Activated naive CD8-positive, alpha-beta T cell (primary cell): ENCODE measurements at regions not wholly inside any gene's neighbourhood (a gene's known extent, or its start where the extent isn't known, plus 50 kb on each side); places are given as distances from the start of the nearest gene placed in this dataset.
"Not testable (repeated sequence)": the region's sequence is repeated elsewhere in the genome, so short reads cannot be mapped to it uniquely, and the experiment has no call there.

Experiments used
- H3K27ac Mint-ChIP-seq: one replicate; pipeline ENCODE4 v1.8.0; 2021; ENCODE audit warnings: mixed read lengths
- H3K27me3 Mint-ChIP-seq: one replicate; pipeline ENCODE4 v1.8.0; 2021; ENCODE audit warnings: mixed read lengths
- H3K36me3 Mint-ChIP-seq: one replicate; pipeline ENCODE4 v1.8.0; 2021; ENCODE audit warnings: mixed read lengths
- H3K4me1 Mint-ChIP-seq: one replicate; pipeline ENCODE4 v1.8.0; 2021; ENCODE audit warnings: low read depth, mixed read lengths
- H3K4me3 Mint-ChIP-seq: one replicate; pipeline ENCODE4 v1.8.0; 2021; ENCODE audit warnings: mild to moderate bottlenecking, mixed read lengths
- H3K9me3 Mint-ChIP-seq: one replicate; pipeline ENCODE4 v1.8.0; 2021; ENCODE audit warnings: low read depth, mixed read lengths

DNA sequence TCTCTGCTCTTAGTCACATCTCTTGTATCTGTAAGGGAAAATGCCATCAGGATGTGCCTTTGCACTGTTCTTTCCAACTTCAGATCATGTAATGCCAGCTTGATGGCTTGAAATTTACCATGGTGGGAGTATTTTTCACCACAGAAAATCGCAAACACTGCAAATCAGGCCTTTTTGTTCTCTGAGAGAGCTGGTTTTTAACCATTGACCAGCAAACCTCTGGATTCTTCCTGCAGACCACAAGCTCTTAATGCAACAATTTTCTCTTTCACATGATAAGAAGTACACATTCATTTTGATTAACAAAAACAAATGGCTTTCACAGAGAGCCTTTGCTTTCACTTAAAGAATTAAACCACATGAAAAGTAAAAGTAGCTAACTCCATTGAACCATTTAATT lies 145.4 kb upstream of the NEBL start:
- H3K36me3 Mint-ChIP-seq = no peaks in the 10 kb centered on the region
- H3K27me3 Mint-ChIP-seq = no peaks in the 10 kb centered on the region
- no peaks in the 10 kb centered on the region for H3K4me1 Mint-ChIP-seq
- H3K4me3 Mint-ChIP-seq = no peak overlapping the region
- no peak overlapping the region for H3K27ac Mint-ChIP-seq
- no peaks in the 10 kb centered on the region for H3K9me3 Mint-ChIP-seq

GRCh38 chr10:21041763-21042458 lies 144.8 kb upstream of the NEBL start:
- H3K4me3 Mint-ChIP-seq = no peak overlapping the region
- no peaks in the 10 kb centered on the region for H3K4me1 Mint-ChIP-seq
- no peaks in the 10 kb centered on the region for H3K27me3 Mint-ChIP-seq
- no peak overlapping the region for H3K27ac Mint-ChIP-seq
- H3K36me3 Mint-ChIP-seq = no peaks in the 10 kb centered on the region
- no peaks in the 10 kb centered on the region for H3K9me3 Mint-ChIP-seq

DNA sequence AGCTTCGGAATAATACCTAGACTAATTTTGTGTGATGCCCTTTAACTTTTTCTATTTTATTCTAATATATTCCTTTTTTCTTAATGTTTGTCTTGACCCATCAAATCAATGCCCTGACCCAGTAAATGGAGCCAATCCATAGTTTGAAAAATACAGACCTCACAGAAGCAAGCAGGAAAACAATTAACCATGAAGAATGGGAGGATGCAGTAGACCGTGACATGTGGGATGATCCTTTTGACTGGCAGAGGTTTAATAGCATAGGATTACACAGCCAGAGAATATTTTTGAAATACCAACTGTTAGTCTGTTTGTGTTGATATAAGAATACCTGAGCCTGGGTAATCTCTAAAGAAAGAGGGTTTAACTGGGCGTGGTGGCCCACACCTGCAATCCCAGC lies 142.6 kb upstream of the NEBL start:
- Mint-ChIP-seq H3K27me3 (peaks cover 2% of the 10 kb centered on the region), H3K27ac (no peak overlapping the region), H3K4me1 (no peaks in the 10 kb centered on the region), H3K4me3 (no peak overlapping the region), H3K36me3 (no peaks in the 10 kb centered on the region), H3K9me3 (no peaks in the 10 kb centered on the region)

DNA sequence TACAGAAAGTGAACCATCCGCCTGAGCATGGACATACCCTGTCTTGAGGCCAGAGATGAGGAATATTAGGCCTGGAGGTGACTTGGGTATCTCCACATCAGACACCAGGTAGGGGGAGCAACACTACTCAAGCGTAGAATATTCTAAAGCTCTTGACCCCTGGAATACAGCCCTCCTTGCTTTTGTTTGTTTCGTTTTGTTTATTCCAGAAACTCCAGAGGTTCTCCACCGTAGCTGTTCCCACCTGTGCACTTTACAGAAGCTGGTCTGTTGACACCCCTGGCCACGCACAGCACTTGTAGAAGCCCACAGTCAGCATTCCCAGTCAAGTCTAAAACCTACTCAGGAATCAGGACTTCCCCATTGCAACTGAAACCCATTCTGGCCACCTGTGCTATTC lies 139.6 kb upstream of the NEBL start:
- no peaks in the 10 kb centered on the region for H3K4me1 Mint-ChIP-seq
- H3K27me3 Mint-ChIP-seq = peaks cover 2% of the 10 kb centered on the region
- no peaks in the 10 kb centered on the region for H3K9me3 Mint-ChIP-seq
- no peak overlapping the region for H3K4me3 Mint-ChIP-seq
- H3K36me3 Mint-ChIP-seq = no peaks in the 10 kb centered on the region
- no peak overlapping the region for H3K27ac Mint-ChIP-seq

GRCh38 chr10:21034770-21035169 lies 137.7 kb upstream of the NEBL start:
- not testable (repeated sequence) for H3K27ac Mint-ChIP-seq, H3K4me1 Mint-ChIP-seq, H3K27me3 Mint-ChIP-seq, H3K9me3 Mint-ChIP-seq, H3K36me3 Mint-ChIP-seq, H3K4me3 Mint-ChIP-seq

- Mint-ChIP-seq H3K4me1 (no peaks in the 10 kb centered on the region), H3K9me3 (peaks cover 5% of the 10 kb centered on the region), H3K4me3 (no peak overlapping the region), H3K36me3 (no peaks in the 10 kb centered on the region), H3K27me3 (peaks cover 2% of the 10 kb centered on the region), H3K27ac (no peak overlapping the region)
These were observed 137.1 kb upstream of the NEBL start for GRCh38 chr10:21034241-21034640.

DNA sequence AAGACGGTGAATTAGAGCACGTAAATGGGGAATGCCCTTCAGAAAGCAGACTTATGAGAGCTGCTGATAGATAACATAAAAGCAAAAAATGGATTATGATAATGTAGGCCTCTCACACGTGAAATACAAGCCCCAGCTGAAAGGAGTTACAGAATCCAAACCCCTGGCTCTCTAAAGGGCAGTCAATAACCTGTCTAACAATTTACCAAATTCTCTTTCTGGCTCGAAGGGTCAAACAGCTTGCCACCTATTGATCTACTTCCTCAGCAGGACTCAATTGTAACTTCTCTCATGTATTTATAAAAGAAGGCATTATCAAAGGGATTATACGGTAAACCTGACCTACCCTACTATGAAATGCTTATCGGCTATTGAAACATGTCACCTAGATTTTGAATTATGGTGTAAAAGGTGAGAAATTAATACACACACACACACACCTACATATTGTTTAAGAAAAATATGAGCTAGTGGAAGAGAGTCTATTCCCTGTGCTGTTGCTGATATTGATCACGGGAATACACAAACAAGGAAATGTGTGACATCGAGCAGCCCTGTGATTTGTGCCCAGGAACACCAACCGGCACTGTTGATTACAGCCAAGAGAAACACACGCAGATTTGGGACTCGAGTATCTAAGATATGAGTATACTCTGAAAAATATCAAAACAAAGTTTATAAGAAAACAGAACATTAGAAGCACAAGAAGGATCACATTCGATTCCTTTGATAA lies 135.6 kb upstream of the NEBL start:
- Mint-ChIP-seq H3K27me3 (peaks cover 2% of the 10 kb centered on the region), H3K4me3 (no peak overlapping the region), H3K36me3 (no peaks in the 10 kb centered on the region)

DNA sequence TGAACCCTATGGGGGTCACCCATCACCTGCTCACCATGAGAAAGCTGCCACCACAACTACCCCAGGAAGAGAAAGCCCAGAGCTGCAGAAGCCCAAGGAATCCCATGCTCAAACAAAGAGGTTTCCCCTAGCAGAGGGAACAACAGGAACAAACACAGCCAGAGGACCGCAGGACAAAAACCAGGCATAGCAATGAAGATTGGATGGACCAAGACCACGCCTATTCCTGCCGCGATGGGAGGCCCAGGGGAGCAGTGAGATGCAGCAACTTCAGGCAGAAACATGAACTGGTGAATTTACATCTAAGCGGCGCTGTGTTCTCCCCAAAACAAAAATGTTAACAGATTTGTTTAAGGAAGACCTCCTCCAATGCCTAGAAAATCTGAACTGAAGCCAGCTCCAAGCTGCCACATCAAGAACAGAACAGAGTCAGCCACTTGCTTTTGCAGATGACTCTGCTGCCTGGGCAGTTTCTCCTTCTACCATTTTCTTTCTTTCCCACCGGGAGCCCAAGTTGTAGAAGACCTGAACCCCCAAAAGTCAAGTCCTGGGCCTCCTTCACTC lies 134.2 kb upstream of the NEBL start:
- Mint-ChIP-seq H3K4me1 (no peaks in the 10 kb centered on the region), H3K27ac (no peak overlapping the region), H3K9me3 (peaks cover 6% of the 10 kb centered on the region), H3K27me3 (peaks cover 2% of the 10 kb centered on the region), H3K4me3 (no peak overlapping the region), H3K36me3 (no peaks in the 10 kb centered on the region)

More for the DNA sequence above, 135.6 kb upstream of the NEBL start:
- H3K9me3 Mint-ChIP-seq = peaks cover 6% of the 10 kb centered on the region
- no peak overlapping the region for H3K27ac Mint-ChIP-seq
- H3K4me1 Mint-ChIP-seq = no peaks in the 10 kb centered on the region

DNA sequence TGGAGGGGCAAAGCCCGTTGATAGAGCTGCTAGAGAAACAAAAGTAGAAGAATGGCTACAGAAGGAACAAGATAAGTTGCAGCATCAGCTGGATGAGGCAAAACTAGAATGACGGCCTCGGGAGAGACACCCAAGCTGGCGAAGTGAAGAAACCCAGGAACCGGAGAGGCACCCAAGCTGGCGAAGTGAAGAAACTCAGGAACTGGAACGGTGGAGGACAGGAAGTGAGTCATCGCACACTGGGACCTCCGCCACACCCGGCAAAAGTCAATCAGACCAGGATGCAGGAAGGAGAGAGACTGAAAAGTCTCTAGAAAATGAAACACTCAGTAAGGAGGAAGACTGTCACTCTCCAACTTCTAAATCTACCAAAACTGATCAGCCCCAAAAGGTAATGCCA lies 133.0 kb upstream of the NEBL start:
- no peak overlapping the region for H3K27ac Mint-ChIP-seq
- no peaks in the 10 kb centered on the region for H3K4me1 Mint-ChIP-seq
- no peaks in the 10 kb centered on the region for H3K36me3 Mint-ChIP-seq
- no peak overlapping the region for H3K4me3 Mint-ChIP-seq
- peaks cover 6% of the 10 kb centered on the region for H3K9me3 Mint-ChIP-seq
- H3K27me3 Mint-ChIP-seq = no peaks in the 10 kb centered on the region

DNA sequence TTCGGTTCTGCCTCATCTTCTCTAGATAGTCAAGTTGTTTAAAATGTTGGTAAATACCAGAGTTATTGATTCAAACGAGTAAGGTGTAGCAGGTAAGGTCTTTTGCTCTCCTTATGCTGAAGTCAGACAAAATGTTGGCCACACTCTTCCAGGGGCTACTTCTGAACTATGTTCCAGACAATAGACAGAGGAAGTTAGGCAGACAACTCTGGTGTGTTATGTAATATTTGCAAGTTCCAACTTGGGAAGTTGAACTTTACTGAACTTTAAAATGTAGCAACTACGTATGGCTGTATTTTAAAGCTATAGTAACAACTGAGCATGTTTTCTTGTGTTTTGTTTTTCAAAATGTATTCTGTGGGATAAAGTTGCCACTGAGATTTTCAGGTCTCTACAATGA lies 125.7 kb upstream of the NEBL start:
- Mint-ChIP-seq H3K4me1 (no peaks in the 10 kb centered on the region), H3K36me3 (no peaks in the 10 kb centered on the region), H3K4me3 (no peak overlapping the region), H3K9me3 (peaks cover 6% of the 10 kb centered on the region), H3K27ac (no peak overlapping the region), H3K27me3 (no peaks in the 10 kb centered on the region)

DNA sequence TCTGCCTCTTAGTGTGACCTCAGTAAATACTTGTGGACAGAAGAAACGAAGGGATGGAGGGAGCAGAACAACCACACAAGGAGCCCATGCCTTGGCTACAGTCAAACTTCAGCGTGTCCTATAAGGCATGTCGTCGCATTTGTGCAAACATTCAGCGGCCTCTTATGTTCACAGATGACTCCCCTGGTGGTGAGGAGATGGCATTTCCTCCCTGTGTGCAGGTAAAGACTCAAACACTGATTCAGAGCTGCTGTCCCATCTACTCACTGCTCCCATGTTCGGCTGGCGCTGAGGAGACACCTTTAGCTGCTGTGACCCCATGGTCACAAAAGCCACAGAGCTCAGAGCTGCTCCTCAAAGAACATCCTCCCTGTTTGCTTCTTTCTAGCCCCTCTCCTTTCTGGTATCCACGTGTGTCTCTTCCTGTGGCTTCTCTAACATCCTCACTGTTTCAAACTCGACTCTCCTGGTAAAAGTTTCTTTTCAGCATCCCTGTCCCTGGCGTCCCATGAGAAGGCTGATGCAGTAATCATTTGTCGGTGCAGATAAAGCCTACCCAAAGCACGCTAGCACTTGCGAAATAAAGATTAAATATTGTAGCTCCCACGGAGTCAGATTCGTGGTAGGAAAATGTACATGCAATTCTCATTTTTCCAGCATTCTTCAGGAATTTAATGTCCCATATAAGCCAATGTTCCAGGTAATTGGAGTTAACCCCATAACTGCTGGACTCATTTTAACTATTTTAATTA lies 124.9 kb upstream of the NEBL start:
- Mint-ChIP-seq H3K27ac (no peak overlapping the region), H3K27me3 (no peaks in the 10 kb centered on the region), H3K4me1 (no peaks in the 10 kb centered on the region), H3K9me3 (peaks cover 6% of the 10 kb centered on the region), H3K36me3 (no peaks in the 10 kb centered on the region), H3K4me3 (no peak overlapping the region)

- Mint-ChIP-seq H3K36me3 (no peaks in the 10 kb centered on the region), H3K4me1 (peaks cover under 1% of the 10 kb centered on the region), H3K9me3 (peaks cover 6% of the 10 kb centered on the region), H3K27me3 (no peaks in the 10 kb centered on the region), H3K27ac (no peak overlapping the region), H3K4me3 (no peak overlapping the region)
These were observed 124.1 kb upstream of the NEBL start for GRCh38 chr10:21021231-21021630.

DNA sequence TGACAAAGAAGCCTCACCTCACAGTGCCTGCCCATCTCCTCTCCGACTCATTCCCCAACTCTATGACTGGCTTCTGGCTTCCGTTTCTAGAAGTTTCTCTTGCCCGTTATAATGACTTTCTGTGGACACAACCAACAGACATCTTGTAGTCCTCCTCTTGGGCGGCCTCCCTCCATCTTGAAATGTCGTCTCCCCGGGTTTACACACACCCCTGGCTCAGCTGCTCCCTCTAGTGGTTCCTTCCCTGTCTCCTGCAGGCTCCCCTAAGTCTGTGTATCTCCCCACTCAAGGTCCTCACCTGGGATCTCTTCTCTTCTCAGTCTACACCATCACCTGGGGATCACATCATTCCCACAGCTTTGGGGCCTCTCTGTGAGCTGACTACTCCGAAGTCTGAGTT lies 123.4 kb upstream of the NEBL start:
- H3K27me3 Mint-ChIP-seq = no peaks in the 10 kb centered on the region
- peaks cover 3% of the 10 kb centered on the region for H3K4me1 Mint-ChIP-seq
- H3K4me3 Mint-ChIP-seq = no peak overlapping the region
- H3K9me3 Mint-ChIP-seq = peaks cover 6% of the 10 kb centered on the region
- no peaks in the 10 kb centered on the region for H3K36me3 Mint-ChIP-seq
- no peak overlapping the region for H3K27ac Mint-ChIP-seq

DNA sequence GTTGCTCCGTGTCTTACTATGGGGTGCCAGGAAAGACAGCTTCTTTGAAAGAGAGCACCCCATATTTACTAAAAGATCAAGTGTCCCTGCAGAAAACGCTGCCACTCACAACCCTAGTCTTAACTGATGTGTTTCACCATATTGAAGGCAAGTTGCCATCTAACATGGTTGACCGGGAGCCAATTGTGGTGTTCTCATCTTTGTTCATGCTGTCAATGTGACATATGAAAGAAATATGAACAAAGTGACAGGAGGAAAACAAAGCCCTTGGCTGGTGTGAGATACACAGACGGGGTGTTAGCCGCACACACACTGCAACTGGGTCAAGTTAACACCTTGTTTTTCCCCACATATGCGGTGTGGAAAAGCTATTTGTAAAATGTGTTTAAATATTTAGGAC lies 122.3 kb upstream of the NEBL start:
- Mint-ChIP-seq H3K27me3 (no peaks in the 10 kb centered on the region), H3K4me1 (peaks cover 3% of the 10 kb centered on the region), H3K36me3 (no peaks in the 10 kb centered on the region), H3K27ac (no peak overlapping the region), H3K9me3 (peaks cover 6% of the 10 kb centered on the region), H3K4me3 (no peak overlapping the region)

GRCh38 chr10:21015851-21016250 lies 118.7 kb upstream of the NEBL start:
- no peaks in the 10 kb centered on the region for H3K36me3 Mint-ChIP-seq
- H3K27me3 Mint-ChIP-seq = no peaks in the 10 kb centered on the region
- H3K4me1 Mint-ChIP-seq = peaks cover 3% of the 10 kb centered on the region
- no peak overlapping the region for H3K4me3 Mint-ChIP-seq
- H3K9me3 Mint-ChIP-seq = peaks cover 6% of the 10 kb centered on the region
- no peak overlapping the region for H3K27ac Mint-ChIP-seq
